Epithelial cell of proximal tubule (primary cell): ENCODE measurements at regions not wholly inside any gene's neighbourhood (a gene's known extent, or its start where the extent isn't known, plus 50 kb on each side); places are given as distances from the start of the nearest gene placed in this dataset.
"Not testable (repeated sequence)": the region's sequence is repeated elsewhere in the genome, so short reads cannot be mapped to it uniquely, and the experiment has no call there.

Experiments used
- DNase-seq: peaks from one replicate; pipeline ENCODE4 v3.0.0-alpha.2; 2011; ENCODE audit warnings: low read depth
- H3K4me3 ChIP-seq: 2 replicates; pipeline ENCODE4 v1.5.1; 2011; ENCODE audit warnings: low read depth, mild to moderate bottlenecking, low read length
- CTCF ChIP-seq: conservative IDR thresholded peaks from 2 replicates; pipeline ENCODE4 v1.5.1; 2012; ENCODE audit warnings: low read depth, mild to moderate bottlenecking, low read length

DNA sequence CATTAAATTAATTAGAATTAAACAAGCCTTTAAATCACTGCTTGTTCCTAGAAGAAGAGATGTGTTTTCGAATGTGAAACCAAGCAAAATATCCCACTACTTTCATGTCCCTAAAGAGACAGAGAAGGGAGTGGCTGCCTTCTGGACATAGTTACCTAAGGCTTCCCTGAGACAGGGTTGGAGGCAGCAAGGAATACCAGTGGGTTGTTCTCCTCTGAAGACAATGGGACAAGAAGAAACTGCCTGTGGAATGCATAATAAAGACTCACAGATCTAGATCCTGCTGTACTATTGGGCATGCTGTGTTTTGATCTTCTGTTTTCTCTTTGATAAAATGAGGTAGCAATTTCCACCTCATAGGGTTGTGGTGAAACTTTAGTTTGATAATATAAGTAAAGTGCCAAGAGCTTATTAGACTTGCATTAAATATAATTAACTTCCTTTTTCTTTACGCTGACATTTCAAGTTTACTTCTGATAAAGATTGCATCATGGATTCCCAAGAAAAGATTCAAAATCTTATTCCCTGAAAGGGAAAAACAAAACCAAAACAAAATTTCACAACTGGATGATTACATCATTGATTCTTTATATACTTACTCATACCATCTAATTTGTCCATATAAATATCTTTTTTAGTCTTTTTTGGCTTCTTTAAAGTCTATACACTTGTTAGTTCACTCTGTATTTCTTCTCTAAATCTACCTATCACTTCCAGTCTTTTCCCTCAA is 621.3 kb downstream of the ETS1 start:
- no peak overlapping the region for H3K4me3 ChIP-seq
- TF ChIP-seq CTCF: no peak
- DNase-seq: no peak

DNA sequence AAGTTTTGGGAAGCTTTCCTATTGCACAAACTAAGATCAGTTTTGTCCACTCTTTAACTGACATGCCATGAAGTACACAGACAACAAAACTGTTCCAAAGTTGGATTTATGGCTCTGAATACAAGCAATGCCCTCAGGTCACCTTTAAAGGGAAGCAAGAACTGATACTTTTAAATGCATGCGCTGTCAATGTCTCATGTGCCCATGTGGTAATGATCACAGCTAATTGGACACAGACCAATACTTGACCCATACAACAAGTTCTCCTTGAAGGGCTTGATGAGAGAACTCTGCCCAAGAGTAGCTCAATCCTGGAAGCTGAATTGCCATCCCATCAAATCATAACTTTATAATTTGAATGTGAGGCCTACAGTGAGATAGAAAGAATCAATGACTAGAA is 624.9 kb downstream of the ETS1 start:
- no peak overlapping the region for H3K4me3 ChIP-seq
- no peak for DNase-seq
- no peak for TF ChIP-seq CTCF

DNA sequence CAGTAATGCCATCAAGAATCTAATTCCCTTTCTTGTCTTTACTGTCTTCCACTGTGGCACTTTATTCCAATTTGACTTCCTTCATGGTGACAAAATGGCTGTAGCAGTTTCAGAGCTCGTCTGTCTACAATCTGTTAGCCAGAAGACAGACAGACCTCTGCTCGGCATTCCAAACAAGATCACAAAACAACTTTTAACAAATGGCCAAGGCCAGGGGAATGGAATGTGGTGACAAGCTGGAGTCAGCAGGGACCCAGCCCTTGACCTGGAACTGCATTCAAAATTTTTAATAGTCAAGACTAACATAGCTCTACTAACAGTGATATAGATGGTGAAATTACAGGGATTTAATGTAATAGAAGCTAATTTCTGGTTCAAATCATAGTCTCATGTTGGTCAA is 637.2 kb downstream of the ETS1 start:
- no peak for TF ChIP-seq CTCF
- no peak for DNase-seq
- H3K4me3 ChIP-seq: no peak overlapping the region

GRCh38 chr11:127943763-127944162 is 643.6 kb downstream of the ETS1 start:
- H3K4me3 ChIP-seq: no peak overlapping the region
- TF ChIP-seq CTCF: no peak
- DNase-seq: no peak

GRCh38 chr11:127943152-127943551 is 644.2 kb downstream of the ETS1 start:
- no peak for TF ChIP-seq CTCF
- DNase-seq: no peak
- H3K4me3 ChIP-seq: no peak overlapping the region

- DNase-seq, H3K4me3 ChIP-seq: not testable (repeated sequence)
Observed at GRCh38 chr11:127941554-127941953, 645.8 kb downstream of the ETS1 start.

- TF ChIP-seq CTCF: no peak
- DNase-seq: no peak
Observed at GRCh38 chr11:127939000-127939399, 648.4 kb downstream of the ETS1 start.

More at GRCh38 chr11:127939000-127939399, 648.4 kb downstream of the ETS1 start:
- H3K4me3 ChIP-seq: no peak overlapping the region
